ENCODE measurements at regions not wholly inside any gene's neighbourhood (a gene's known extent, or its start where the extent isn't known, plus 50 kb on each side); places are given as distances from the start of the nearest gene placed in this dataset.

DNA sequence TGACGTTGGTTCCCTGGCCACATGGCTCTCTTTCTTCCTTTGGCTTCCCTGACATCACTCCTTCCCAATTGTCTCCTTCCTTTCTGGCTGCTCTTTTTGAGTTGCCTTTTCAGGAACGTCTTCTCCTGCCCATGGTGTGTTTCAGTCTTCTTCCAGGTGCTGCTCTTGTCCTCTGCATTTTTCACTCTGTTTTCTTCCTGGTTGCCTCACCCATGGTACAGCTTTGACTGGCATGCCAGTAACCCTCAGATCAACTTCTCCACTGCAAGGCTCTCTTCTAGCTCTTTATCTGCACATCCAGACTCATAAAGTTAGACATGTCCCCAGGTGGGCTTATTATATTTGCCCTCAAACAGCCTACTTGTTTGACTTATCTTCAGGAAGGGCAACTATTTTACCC is 91.0 kb upstream of the ANKH start:
- TF ChIP-seq, protein P1, sequence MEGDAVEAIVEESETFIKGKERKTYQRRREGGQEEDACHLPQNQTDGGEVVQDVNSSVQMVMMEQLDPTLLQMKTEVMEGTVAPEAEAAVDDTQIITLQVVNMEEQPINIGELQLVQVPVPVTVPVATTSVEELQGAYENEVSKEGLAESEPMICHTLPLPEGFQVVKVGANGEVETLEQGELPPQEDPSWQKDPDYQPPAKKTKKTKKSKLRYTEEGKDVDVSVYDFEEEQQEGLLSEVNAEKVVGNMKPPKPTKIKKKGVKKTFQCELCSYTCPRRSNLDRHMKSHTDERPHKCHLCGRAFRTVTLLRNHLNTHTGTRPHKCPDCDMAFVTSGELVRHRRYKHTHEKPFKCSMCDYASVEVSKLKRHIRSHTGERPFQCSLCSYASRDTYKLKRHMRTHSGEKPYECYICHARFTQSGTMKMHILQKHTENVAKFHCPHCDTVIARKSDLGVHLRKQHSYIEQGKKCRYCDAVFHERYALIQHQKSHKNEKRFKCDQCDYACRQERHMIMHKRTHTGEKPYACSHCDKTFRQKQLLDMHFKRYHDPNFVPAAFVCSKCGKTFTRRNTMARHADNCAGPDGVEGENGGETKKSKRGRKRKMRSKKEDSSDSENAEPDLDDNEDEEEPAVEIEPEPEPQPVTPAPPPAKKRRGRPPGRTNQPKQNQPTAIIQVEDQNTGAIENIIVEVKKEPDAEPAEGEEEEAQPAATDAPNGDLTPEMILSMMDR (conservative IDR thresholded peaks at IDR 0.05; ENCODE audit: low read depth, low read length), result no peak
- TF ChIP-seq EZH2 (IDR thresholded peaks at IDR 0.05; ENCODE audit: borderline replicate concordance, low read depth, low read length, poor library complexity, severe bottlenecking), result no peak
